KBM-7 (cell line): ENCODE measurements at regions not wholly inside any gene's neighbourhood (a gene's known extent, or its start where the extent isn't known, plus 50 kb on each side); places are given as distances from the start of the nearest gene placed in this dataset.
"Not testable (repeated sequence)": the region's sequence is repeated elsewhere in the genome, so short reads cannot be mapped to it uniquely, and the experiment has no call there.

Source experiments
- DNase-seq: peaks from one replicate; pipeline ENCODE4 v3.0.0-alpha.2; 2015
- in situ Hi-C: fragments of 300-500 bp; cut with MboI; formaldehyde crosslinking; loops from 2 replicates; pipeline ENCODE4 v1.14.3; 2020; ENCODE audit warnings: low sequenced_read_pairs, low pct_unique_long_range_greater_than_20kb, mixed read lengths

- no peak for DNase-seq
- in situ Hi-C loops = no loop called here
These were observed 131.5 kb downstream of the SOCS6 start for GRCh38 chr18:70420146-70420898.

GRCh38 chr18:70419526-70419925 is 130.7 kb downstream of the SOCS6 start:
- no peak for DNase-seq
- in situ Hi-C loops = no loop called here

- no peak for DNase-seq
- in situ Hi-C loops = no loop called here
These were observed 129.9 kb downstream of the SOCS6 start for GRCh38 chr18:70418546-70419311.

GRCh38 chr18:70417847-70418246 is 129.0 kb downstream of the SOCS6 start:
- in situ Hi-C loops = no loop called here
- DNase-seq = no peak

GRCh38 chr18:70416496-70416895 is 127.7 kb downstream of the SOCS6 start:
- in situ Hi-C loops = no loop called here
- no peak for DNase-seq

GRCh38 chr18:70415823-70416488 is 127.1 kb downstream of the SOCS6 start:
- no peak for DNase-seq
- in situ Hi-C loops = no loop called here

GRCh38 chr18:70414315-70414900 is 125.6 kb downstream of the SOCS6 start:
- in situ Hi-C loops = no loop called here
- no peak for DNase-seq

- no peak for DNase-seq
These were observed 124.6 kb downstream of the SOCS6 start for GRCh38 chr18:70413455-70413854.

GRCh38 chr18:70411876-70412435 is 123.1 kb downstream of the SOCS6 start:
- in situ Hi-C loops = no loop called here
- no peak for DNase-seq

More at GRCh38 chr18:70413455-70413854, 124.6 kb downstream of the SOCS6 start:
- in situ Hi-C loops = no loop called here

- in situ Hi-C loops = no loop called here
These were observed 122.5 kb downstream of the SOCS6 start for GRCh38 chr18:70411307-70411706.

GRCh38 chr18:70405052-70405451 is 116.2 kb downstream of the SOCS6 start:
- DNase-seq = no peak
- in situ Hi-C loops = no loop called here

More at GRCh38 chr18:70411307-70411706, 122.5 kb downstream of the SOCS6 start:
- DNase-seq = no peak

- no peak for DNase-seq
- in situ Hi-C loops = no loop called here
These were observed 111.6 kb downstream of the SOCS6 start for GRCh38 chr18:70400476-70400875.

GRCh38 chr18:70398076-70398475 is 109.2 kb downstream of the SOCS6 start:
- in situ Hi-C loops = no loop called here
- DNase-seq = no peak

- in situ Hi-C loops = no loop called here
- no peak for DNase-seq
These were observed 108.5 kb downstream of the SOCS6 start for GRCh38 chr18:70397259-70397925.

GRCh38 chr18:70395771-70396170 is 106.9 kb downstream of the SOCS6 start:
- in situ Hi-C loops = not testable (repeated sequence)

GRCh38 chr18:70394672-70395071 is 105.8 kb downstream of the SOCS6 start:
- no peak for DNase-seq
- in situ Hi-C loops = no loop called here

More at GRCh38 chr18:70395771-70396170, 106.9 kb downstream of the SOCS6 start:
- not testable (repeated sequence) for DNase-seq

GRCh38 chr18:70390371-70391090 is 101.7 kb downstream of the SOCS6 start:
- DNase-seq = no peak
- in situ Hi-C loops = no loop called here

GRCh38 chr18:70389036-70389435 is 100.2 kb downstream of the SOCS6 start:
- in situ Hi-C loops, DNase-seq: not testable (repeated sequence)
